HepG2 (cell line): ENCODE measurements at regions not wholly inside any gene's neighbourhood (a gene's known extent, or its start where the extent isn't known, plus 50 kb on each side); places are given as distances from the start of the nearest gene placed in this dataset.

Source experiments
- ATAC-seq: fragments of 200-7000 bp; cut with Tn5 transposase; 3 replicates; pipeline ENCODE4 v1.9.1; 2020; ENCODE audit warnings: mild to moderate bottlenecking, moderate library complexity
- BruUV-seq: library from RNA; stranded (reverse); fragments of 400-500 nt; replicated peaks from 2 replicates; lab custom pipeline; 2021; lab: Mats Ljungman, UMichigan
- CTCF ChIA-PET: fragments of 300-600 bp; formaldehyde crosslinking; extraction: SDS; loops from one replicate; lab custom pipeline; 2021; ENCODE audit warnings: low total read pairs, inconsistent platforms, low intra/inter-chr PET ratio; lab: Yijun Ruan, JAX
- POLR2A ChIA-PET: fragments of 350-600 bp; sonication (Branson Sonifier 250); formaldehyde crosslinking; loops from one replicate; lab custom pipeline; 2020; ENCODE audit warnings: antibody characterized with exemption, inconsistent platforms; lab: Yijun Ruan, JAX
- DNase-seq: peaks from one replicate; pipeline ENCODE4 v3.0.0-alpha.2; 2015; ENCODE audit warnings: low spot score
- FAIRE-seq: peaks from 3 replicates; lab custom pipeline; 2011; peaks lifted over from hg19 to GRCh38; lab: Jason Lieb, UNC
- H2AFZ ChIP-seq: one replicate; pipeline ENCODE4 v1.6.1; 2011; ENCODE audit warnings: low read length, inconsistent platforms
- H3K27ac ChIP-seq: fragments of 300-600 bp; 3 replicates; pipeline ENCODE4 v1.8.0; 2011; ENCODE audit warnings: mixed run types, mild to moderate bottlenecking, mixed read lengths, low read length, inconsistent platforms; ENCODE audit not compliant: insufficient read depth; ENCODE audit errors: extremely low read length
- H3K27me3 ChIP-seq, 2 experiments: fragments of 200-600 bp in 1 of 2; 2 replicates in 1 of 2; 3 replicates in 1 of 2; pipeline versions ENCODE4 v1.6.0 to v1.8.0; 2011; ENCODE audit warnings: low read length in 2 of 2, mild to moderate bottlenecking in 2 of 2, moderate library complexity in 2 of 2, inconsistent platforms in 1 of 2; ENCODE audit not compliant: insufficient read depth in 2 of 2, control insufficient read depth in 1 of 2
- H3K36me3 ChIP-seq, 2 experiments: fragments of 200-600 bp in 1 of 2; replicated peaks in 1 of 2; 2 replicates in 1 of 2; 3 replicates in 1 of 2; pipeline versions ENCODE4 v1.5.1 to v1.8.0; 2011; ENCODE audit warnings: low read length in 2 of 2, inconsistent platforms in 1 of 2; ENCODE audit not compliant: insufficient read depth in 2 of 2, control insufficient read depth in 1 of 2
- H3K4me1 ChIP-seq: 2 replicates; pipeline ENCODE4 v1.5.1; 2012; ENCODE audit warnings: low read length, inconsistent platforms; ENCODE audit not compliant: insufficient read depth
- H3K4me2 ChIP-seq: 2 replicates; pipeline ENCODE4 v1.6.0; 2011; ENCODE audit warnings: low read depth, low read length, inconsistent platforms
- H3K4me3 ChIP-seq, 3 experiments: fragments of 200-600 bp in 1 of 3; sonication (generic), shearing (Covaris generic) in 1 of 3; replicated peaks in 1 of 3; 2 replicates each; pipeline ENCODE4 v1.5.1; 2011 to 2016; ENCODE audit warnings: low read length in 3 of 3, inconsistent platforms in 2 of 3, low read depth in 2 of 3, mild to moderate bottlenecking in 2 of 3, control low read depth in 1 of 3, mixed read lengths in 1 of 3; ENCODE audit not compliant: insufficient read depth in 1 of 3
- H3K79me2 ChIP-seq: one replicate; pipeline ENCODE4 v1.6.1; 2011; ENCODE audit warnings: low read length, inconsistent platforms; ENCODE audit not compliant: insufficient read depth
- H3K9ac ChIP-seq: 2 replicates; pipeline ENCODE4 v1.6.0; 2011; ENCODE audit warnings: mild to moderate bottlenecking, low read depth, low read length, inconsistent platforms; ENCODE audit not compliant: insufficient read depth
- H3K9me3 ChIP-seq: 2 replicates; pipeline ENCODE4 v1.5.1; 2012; ENCODE audit warnings: mild to moderate bottlenecking, low read length
- H4K20me1 ChIP-seq: 2 replicates; pipeline ENCODE4 v1.6.0; 2011; ENCODE audit warnings: inconsistent platforms, mild to moderate bottlenecking, low read length, moderate library complexity; ENCODE audit not compliant: insufficient read depth
- CBX1 ChIP-seq: IDR thresholded peaks from one replicate; pipeline ENCODE4 v1.6.1; 2016; ENCODE audit warnings: antibody characterized with exemption, low read depth
- FLYWCH1 ChIP-seq: sonication (generic); formaldehyde crosslinking; IDR thresholded peaks from 2 replicates; pipeline ENCODE4 v1.8.1; 2023; ENCODE audit warnings: mild to moderate bottlenecking, missing genetic modification reagents
- NFIB ChIP-seq: sonication (generic); formaldehyde crosslinking; IDR thresholded peaks from 2 replicates; pipeline ENCODE4 v1.9.0; 2021; ENCODE audit warnings: missing genetic modification reagents, mild to moderate bottlenecking, borderline replicate concordance
- PCBP1 ChIP-seq: fragments of 200-400 bp; formaldehyde crosslinking; IDR thresholded peaks from 2 replicates; pipeline ENCODE4 v1.6.1; 2017; ENCODE audit warnings: mild to moderate bottlenecking, low read depth, low read length, borderline replicate concordance
- PHB2 ChIP-seq: fragments of 450-650 bp; IDR thresholded peaks from 2 replicates; pipeline ENCODE4 v1.6.1; 2018; ENCODE audit not compliant: partially characterized antibody
- RORA ChIP-seq: sonication (generic); formaldehyde crosslinking; IDR thresholded peaks from 2 replicates; pipeline ENCODE4 v1.5.0; 2020; ENCODE audit warnings: mild to moderate bottlenecking, missing genetic modification reagents, moderate library complexity
- ZBTB8A ChIP-seq: sonication (generic); formaldehyde crosslinking; IDR thresholded peaks from 2 replicates; pipeline ENCODE4 v1.4.0; 2020; ENCODE audit warnings: mild to moderate bottlenecking, low read depth, missing genetic modification reagents, borderline replicate concordance
- ZKSCAN8 ChIP-seq: IDR thresholded peaks from 2 replicates; pipeline ENCODE4 v1.6.1; 2016; ENCODE audit warnings: borderline replicate concordance, missing genetic modification reagents, missing compliant biosample characterization
- ZNF7 ChIP-seq: IDR thresholded peaks from 2 replicates; pipeline ENCODE4 v1.6.1; 2016; ENCODE audit warnings: missing biosample characterization, missing genetic modification reagents
- ZNF737 ChIP-seq: sonication (generic); formaldehyde crosslinking; IDR thresholded peaks from 2 replicates; pipeline ENCODE4 v1.5.0; 2020; ENCODE audit warnings: missing genetic modification reagents, mild to moderate bottlenecking, borderline replicate concordance
- ZNF772 ChIP-seq: sonication (generic); formaldehyde crosslinking; IDR thresholded peaks from 2 replicates; pipeline ENCODE4 v1.5.0; 2020; ENCODE audit warnings: mild to moderate bottlenecking, missing genetic modification reagents
- ZNF775 ChIP-seq: sonication (generic); formaldehyde crosslinking; IDR thresholded peaks from 2 replicates; pipeline ENCODE4 v1.4.0; 2020; ENCODE audit warnings: missing genetic modification reagents, mild to moderate bottlenecking, moderate library complexity, borderline replicate concordance
- ZNF777 ChIP-seq: sonication (generic); formaldehyde crosslinking; IDR thresholded peaks from 2 replicates; pipeline ENCODE4 v1.4.0; 2020; ENCODE audit warnings: missing genetic modification reagents
- ZNF788 ChIP-seq: sonication (generic); formaldehyde crosslinking; IDR thresholded peaks from 2 replicates; pipeline ENCODE4 v1.5.0; 2020; ENCODE audit warnings: mild to moderate bottlenecking, missing genetic modification reagents, borderline replicate concordance
- WGBS: methylation state at CpG from one replicate; pipeline ENCODE4 v1.1.6; 2017; ENCODE audit warnings: low lambda C conversion rate; 5-methylcytosine and 5-hydroxymethylcytosine counted together
- in situ Hi-C: cut with HindIII; loops from 2 replicates; pipeline ENCODE4 v1.10.0; 2017; ENCODE audit warnings: low pct_unique_long_range_greater_than_20kb; ENCODE audit not compliant: extremely low pct_ligation_motif_present
- intact Hi-C: fragments of 100-400 bp; cut with micrococcal nuclease; formaldehyde crosslinking; loops from one replicate; pipeline ENCODE4 v1.10.0; 2022; ENCODE audit not compliant: unreplicated experiment
- TF ChIP-seq, protein P1 (sequence below): sonication (generic); formaldehyde crosslinking; conservative IDR thresholded peaks from 2 replicates; pipeline ENCODE4 v1.8.0; 2022; ENCODE audit warnings: low read depth, missing genetic modification reagents
- TF ChIP-seq, protein P2 (sequence below): sonication (generic); formaldehyde crosslinking; conservative IDR thresholded peaks from 2 replicates; pipeline ENCODE4 v1.4.0; 2020; ENCODE audit warnings: mild to moderate bottlenecking, missing genetic modification reagents, moderate library complexity

- no peak for TF ChIP-seq ZNF772 (CRISPR knock-in tag)
- TF ChIP-seq ZNF775 (CRISPR knock-in tag), result no peak
- TF ChIP-seq, protein P1, sequence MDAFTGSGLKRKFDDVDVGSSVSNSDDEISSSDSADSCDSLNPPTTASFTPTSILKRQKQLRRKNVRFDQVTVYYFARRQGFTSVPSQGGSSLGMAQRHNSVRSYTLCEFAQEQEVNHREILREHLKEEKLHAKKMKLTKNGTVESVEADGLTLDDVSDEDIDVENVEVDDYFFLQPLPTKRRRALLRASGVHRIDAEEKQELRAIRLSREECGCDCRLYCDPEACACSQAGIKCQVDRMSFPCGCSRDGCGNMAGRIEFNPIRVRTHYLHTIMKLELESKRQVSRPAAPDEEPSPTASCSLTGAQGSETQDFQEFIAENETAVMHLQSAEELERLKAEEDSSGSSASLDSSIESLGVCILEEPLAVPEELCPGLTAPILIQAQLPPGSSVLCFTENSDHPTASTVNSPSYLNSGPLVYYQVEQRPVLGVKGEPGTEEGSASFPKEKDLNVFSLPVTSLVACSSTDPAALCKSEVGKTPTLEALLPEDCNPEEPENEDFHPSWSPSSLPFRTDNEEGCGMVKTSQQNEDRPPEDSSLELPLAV (CRISPR knock-in tag), result no peak
- TF ChIP-seq NFIB (CRISPR knock-in tag), result no peak
- no peak for TF ChIP-seq ZNF7 (CRISPR knock-in tag)
- no peak for TF ChIP-seq ZNF788
- no peak for TF ChIP-seq FLYWCH1 (CRISPR knock-in tag)
- TF ChIP-seq ZBTB8A (CRISPR knock-in tag), result no peak
Observed at GRCh38 chr2:143930891-143931290, 589.0 kb downstream of the ZEB2 start (continued).

DNA sequence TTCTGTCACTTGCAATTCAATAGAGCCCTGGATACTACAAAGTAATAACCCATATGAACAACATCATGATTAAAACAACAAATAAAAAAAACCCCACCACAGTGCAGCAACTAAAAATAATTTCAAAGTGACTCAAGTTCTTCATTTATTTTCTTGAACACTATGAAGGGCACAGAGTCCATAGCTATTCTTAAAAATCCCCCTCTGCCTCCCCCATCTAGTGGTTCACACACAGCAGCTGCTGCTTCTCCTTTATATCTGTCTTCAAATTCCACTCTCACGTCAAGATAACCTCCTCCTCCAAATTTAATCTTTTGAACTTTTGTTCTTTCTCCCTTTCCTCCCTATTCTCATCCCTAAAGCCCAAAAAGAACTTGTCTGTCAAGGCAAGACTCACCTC, 591.3 kb downstream of the ZEB2 start:
- H3K4me2 ChIP-seq, result no peak overlapping the region
- H3K36me3 ChIP-seq, result no peaks in the 10 kb centered on the region
- H2AFZ ChIP-seq, result no peak overlapping the region
- no peaks in the 10 kb centered on the region for H3K79me2 ChIP-seq
- DNase-seq (no peak), FAIRE-seq (no peak), ATAC-seq (no peak)
- H3K27ac ChIP-seq, result no peak overlapping the region
- intact Hi-C loops, result no loop called here
- TF ChIP-seq PCBP1, result no peak
- no peak for TF ChIP-seq CBX1
- no peak for TF ChIP-seq ZNF737 (CRISPR knock-in tag)
- no peak for TF ChIP-seq ZNF777 (CRISPR knock-in tag)
- no peak for TF ChIP-seq RORA (CRISPR knock-in tag)
- TF ChIP-seq, protein P2, sequence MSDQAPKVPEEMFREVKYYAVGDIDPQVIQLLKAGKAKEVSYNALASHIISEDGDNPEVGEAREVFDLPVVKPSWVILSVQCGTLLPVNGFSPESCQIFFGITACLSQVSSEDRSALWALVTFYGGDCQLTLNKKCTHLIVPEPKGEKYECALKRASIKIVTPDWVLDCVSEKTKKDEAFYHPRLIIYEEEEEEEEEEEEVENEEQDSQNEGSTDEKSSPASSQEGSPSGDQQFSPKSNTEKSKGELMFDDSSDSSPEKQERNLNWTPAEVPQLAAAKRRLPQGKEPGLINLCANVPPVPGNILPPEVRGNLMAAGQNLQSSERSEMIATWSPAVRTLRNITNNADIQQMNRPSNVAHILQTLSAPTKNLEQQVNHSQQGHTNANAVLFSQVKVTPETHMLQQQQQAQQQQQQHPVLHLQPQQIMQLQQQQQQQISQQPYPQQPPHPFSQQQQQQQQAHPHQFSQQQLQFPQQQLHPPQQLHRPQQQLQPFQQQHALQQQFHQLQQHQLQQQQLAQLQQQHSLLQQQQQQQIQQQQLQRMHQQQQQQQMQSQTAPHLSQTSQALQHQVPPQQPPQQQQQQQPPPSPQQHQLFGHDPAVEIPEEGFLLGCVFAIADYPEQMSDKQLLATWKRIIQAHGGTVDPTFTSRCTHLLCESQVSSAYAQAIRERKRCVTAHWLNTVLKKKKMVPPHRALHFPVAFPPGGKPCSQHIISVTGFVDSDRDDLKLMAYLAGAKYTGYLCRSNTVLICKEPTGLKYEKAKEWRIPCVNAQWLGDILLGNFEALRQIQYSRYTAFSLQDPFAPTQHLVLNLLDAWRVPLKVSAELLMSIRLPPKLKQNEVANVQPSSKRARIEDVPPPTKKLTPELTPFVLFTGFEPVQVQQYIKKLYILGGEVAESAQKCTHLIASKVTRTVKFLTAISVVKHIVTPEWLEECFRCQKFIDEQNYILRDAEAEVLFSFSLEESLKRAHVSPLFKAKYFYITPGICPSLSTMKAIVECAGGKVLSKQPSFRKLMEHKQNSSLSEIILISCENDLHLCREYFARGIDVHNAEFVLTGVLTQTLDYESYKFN (CRISPR knock-in tag), result no peak
- no peak for TF ChIP-seq ZKSCAN8
- no peak for TF ChIP-seq PHB2
- H3K4me1 ChIP-seq, result no peaks in the 10 kb centered on the region
- CTCF ChIA-PET, result no interaction called here
- POLR2A ChIA-PET, result no interaction called here
- BruUV-seq, result no TSS peak
- H3K4me3 ChIP-seq, result no peak overlapping the region
- WGBS, result 0% methylated on average over 1 of the region's 1 CpG
- H4K20me1 ChIP-seq, result no peaks in the 10 kb centered on the region
- in situ Hi-C loops, result no loop called here
- no peak overlapping the region for H3K9ac ChIP-seq
- H3K9me3 ChIP-seq, result no peaks in the 10 kb centered on the region
- no peaks in the 10 kb centered on the region for H3K27me3 ChIP-seq
